Keratinocyte (primary cell): ENCODE measurements at regions not wholly inside any gene's neighbourhood (a gene's known extent, or its start where the extent isn't known, plus 50 kb on each side); places are given as distances from the start of the nearest gene placed in this dataset.

Source experiments
- DNase-seq: peaks from one replicate; pipeline ENCODE4 v3.0.0-alpha.2; 2011; ENCODE audit warnings: low read depth, missing footprints, low spot score
- FAIRE-seq: peaks from 2 replicates; lab custom pipeline; 2011; peaks lifted over from hg19 to GRCh38; lab: Jason Lieb, UNC
- H2AFZ ChIP-seq: 2 replicates; pipeline ENCODE4 v1.6.0; 2012; ENCODE audit warnings: low read length, control low read depth, inconsistent platforms; ENCODE audit not compliant: control insufficient read depth
- H3K27ac ChIP-seq: 2 replicates; pipeline ENCODE4 v1.5.1; 2011; ENCODE audit warnings: low read length; ENCODE audit not compliant: control insufficient read depth, insufficient read depth
- H3K27me3 ChIP-seq: 3 replicates; pipeline ENCODE4 v1.6.0; 2011; ENCODE audit warnings: low read length; ENCODE audit not compliant: control insufficient read depth, insufficient read depth; ENCODE audit errors: extremely low read depth
- H3K36me3 ChIP-seq, 2 experiments: 2 replicates in 1 of 2; 3 replicates in 1 of 2; pipeline ENCODE4 v1.5.1; 2011; ENCODE audit warnings: low read length in 2 of 2, mild to moderate bottlenecking in 1 of 2; ENCODE audit not compliant: control insufficient read depth in 2 of 2, insufficient read depth in 2 of 2; ENCODE audit errors: extremely low read depth in 1 of 2
- H3K4me1 ChIP-seq: 3 replicates; pipeline ENCODE4 v1.5.1; 2011; ENCODE audit warnings: low read length; ENCODE audit not compliant: control insufficient read depth, insufficient read depth; ENCODE audit errors: extremely low read depth
- H3K4me2 ChIP-seq: 3 replicates; pipeline ENCODE4 v1.6.0; 2011; ENCODE audit warnings: low read depth, low read length; ENCODE audit not compliant: control insufficient read depth, insufficient read depth; ENCODE audit errors: extremely low read depth
- H3K4me3 ChIP-seq, 3 experiments: fragments of 200-600 bp in 1 of 3; sonication (generic) in 1 of 3; 2 replicates in 2 of 3; 3 replicates in 1 of 3; pipeline ENCODE4 v1.5.1; 2011 to 2016; ENCODE audit warnings: low read length in 3 of 3, mild to moderate bottlenecking in 3 of 3, control low read depth in 2 of 3, inconsistent platforms in 1 of 3, low read depth in 1 of 3, mixed read lengths in 1 of 3, mixed run types in 1 of 3, moderate library complexity in 1 of 3; ENCODE audit not compliant: control insufficient read depth in 2 of 3, insufficient read depth in 2 of 3; ENCODE audit errors: extremely low read depth in 1 of 3
- H3K79me2 ChIP-seq: 2 replicates; pipeline ENCODE4 v1.6.0; 2012; ENCODE audit warnings: low read length; ENCODE audit not compliant: control insufficient read depth, insufficient read depth
- H3K9ac ChIP-seq: 3 replicates; pipeline ENCODE4 v1.6.0; 2011; ENCODE audit warnings: low read length; ENCODE audit not compliant: control insufficient read depth, insufficient read depth; ENCODE audit errors: extremely low read depth
- H3K9me1 ChIP-seq: 3 replicates; pipeline ENCODE4 v1.6.0; 2011; ENCODE audit warnings: low read length; ENCODE audit not compliant: control insufficient read depth, insufficient read depth; ENCODE audit errors: extremely low read depth
- H3K9me3 ChIP-seq: 2 replicates; pipeline ENCODE4 v1.5.1; 2012; ENCODE audit warnings: low read depth, low read length; ENCODE audit not compliant: control insufficient read depth
- H4K20me1 ChIP-seq: 3 replicates; pipeline ENCODE4 v1.6.0; 2011; ENCODE audit warnings: low read length; ENCODE audit not compliant: control insufficient read depth, insufficient read depth; ENCODE audit errors: extremely low read depth
- CTCF ChIP-seq, 3 experiments: IDR thresholded peaks in 1 of 3; conservative IDR thresholded peaks in 1 of 3; optimal IDR thresholded peaks in 1 of 3; 2 replicates in 2 of 3; 3 replicates in 1 of 3; pipeline versions ENCODE3 to v1.5.1; 2011; ENCODE audit warnings: low read length in 3 of 3, mild to moderate bottlenecking in 3 of 3, moderate library complexity in 2 of 3, control low read depth in 1 of 3, inconsistent platforms in 1 of 3; ENCODE audit not compliant: insufficient read depth in 2 of 3; ENCODE audit errors: extremely low read depth in 1 of 3
- EZH2 ChIP-seq: IDR thresholded peaks from one replicate; pipeline ENCODE4 v1.6.1; 2012; ENCODE audit warnings: inconsistent platforms, mild to moderate bottlenecking, low read length, moderate library complexity
- dilution Hi-C: fragments of 300-500 bp; cut with MboI; formaldehyde crosslinking; loops from one replicate; pipeline ENCODE4 v1.7.0; 2020; ENCODE audit warnings: low sequenced_read_pairs; ENCODE audit not compliant: extremely low pct_ligation_motif_present

GRCh38 chr17:34726536-34727384 lies 147.4 kb downstream of the TMEM132E start:
- no peak overlapping the region for H3K4me3 ChIP-seq
- dilution Hi-C loops: no loop called here

GRCh38 chr17:34725725-34726124 lies 146.3 kb downstream of the TMEM132E start:
- Histone ChIP-seq H3K9me3 (no peaks in the 10 kb centered on the region), H3K4me1 (no peaks in the 10 kb centered on the region), H3K36me3 (no peaks in the 10 kb centered on the region), H3K79me2 (no peaks in the 10 kb centered on the region), H3K9me1 (no peaks in the 10 kb centered on the region), H4K20me1 (no peaks in the 10 kb centered on the region), H3K4me3 (no peak overlapping the region), H3K9ac (no peak overlapping the region), H3K27ac (no peak overlapping the region), H3K27me3 (no peaks in the 10 kb centered on the region), H3K4me2 (no peak overlapping the region), H2AFZ (no peak overlapping the region)
- no peak for FAIRE-seq
- dilution Hi-C loops: no loop called here
- no peak for DNase-seq
- TF ChIP-seq EZH2: no peak
- no peak for TF ChIP-seq CTCF (optimal IDR thresholded peaks at IDR 0.05 in 1 of 3, IDR thresholded peaks at IDR 0.05 in 1 of 3, conservative IDR thresholded peaks at IDR 0.05 in 1 of 3; ENCODE audit: extremely low read depth in 1 of 3, insufficient read depth in 2 of 3, low read length in 3 of 3)

More at GRCh38 chr17:34726536-34727384, 147.4 kb downstream of the TMEM132E start:
- Histone ChIP-seq H3K27ac (no peak overlapping the region), H4K20me1 (no peaks in the 10 kb centered on the region), H3K4me2 (no peak overlapping the region), H3K9me1 (no peaks in the 10 kb centered on the region), H3K79me2 (no peaks in the 10 kb centered on the region), H3K27me3 (no peaks in the 10 kb centered on the region), H3K4me1 (no peaks in the 10 kb centered on the region), H3K36me3 (no peaks in the 10 kb centered on the region), H2AFZ (no peak overlapping the region), H3K9ac (no peak overlapping the region), H3K9me3 (no peaks in the 10 kb centered on the region)
- DNase-seq (no peak), FAIRE-seq (no peak)
- TF ChIP-seq EZH2: no peak
- TF ChIP-seq CTCF (optimal IDR thresholded peaks at IDR 0.05 in 1 of 3, IDR thresholded peaks at IDR 0.05 in 1 of 3, conservative IDR thresholded peaks at IDR 0.05 in 1 of 3; ENCODE audit: extremely low read depth in 1 of 3, insufficient read depth in 2 of 3, low read length in 3 of 3): no peak
